ENCODE measurements at regions not wholly inside any gene's neighbourhood (a gene's known extent, or its start where the extent isn't known, plus 50 kb on each side); places are given as distances from the start of the nearest gene placed in this dataset.

DNA sequence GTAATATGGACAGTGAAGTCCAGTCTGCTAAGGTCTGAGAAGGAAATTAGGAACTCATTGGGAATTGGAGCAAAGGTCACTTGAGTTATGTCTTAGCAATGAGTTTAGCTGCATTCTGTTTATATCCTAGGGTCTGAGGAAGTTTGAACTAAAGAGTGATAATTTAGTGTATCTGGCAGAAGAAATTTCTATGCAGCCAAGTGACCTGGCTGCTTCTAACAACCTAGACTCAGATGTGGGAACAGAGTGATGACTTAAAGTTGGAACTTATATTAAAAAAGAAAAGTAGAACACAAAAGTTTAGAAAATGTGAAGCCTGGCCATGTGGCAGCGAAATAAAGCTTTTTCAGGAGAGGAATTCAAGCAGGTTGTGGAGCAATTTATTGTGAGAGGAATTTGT lies 106.2 kb downstream of the PRDM9 start:
- TF ChIP-seq, protein P1, sequence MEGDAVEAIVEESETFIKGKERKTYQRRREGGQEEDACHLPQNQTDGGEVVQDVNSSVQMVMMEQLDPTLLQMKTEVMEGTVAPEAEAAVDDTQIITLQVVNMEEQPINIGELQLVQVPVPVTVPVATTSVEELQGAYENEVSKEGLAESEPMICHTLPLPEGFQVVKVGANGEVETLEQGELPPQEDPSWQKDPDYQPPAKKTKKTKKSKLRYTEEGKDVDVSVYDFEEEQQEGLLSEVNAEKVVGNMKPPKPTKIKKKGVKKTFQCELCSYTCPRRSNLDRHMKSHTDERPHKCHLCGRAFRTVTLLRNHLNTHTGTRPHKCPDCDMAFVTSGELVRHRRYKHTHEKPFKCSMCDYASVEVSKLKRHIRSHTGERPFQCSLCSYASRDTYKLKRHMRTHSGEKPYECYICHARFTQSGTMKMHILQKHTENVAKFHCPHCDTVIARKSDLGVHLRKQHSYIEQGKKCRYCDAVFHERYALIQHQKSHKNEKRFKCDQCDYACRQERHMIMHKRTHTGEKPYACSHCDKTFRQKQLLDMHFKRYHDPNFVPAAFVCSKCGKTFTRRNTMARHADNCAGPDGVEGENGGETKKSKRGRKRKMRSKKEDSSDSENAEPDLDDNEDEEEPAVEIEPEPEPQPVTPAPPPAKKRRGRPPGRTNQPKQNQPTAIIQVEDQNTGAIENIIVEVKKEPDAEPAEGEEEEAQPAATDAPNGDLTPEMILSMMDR (IDR thresholded peaks at IDR 0.05; ENCODE audit: insufficient read depth in 1 of 2, low read depth in 1 of 2, low read length in 1 of 2, severe bottlenecking in 1 of 2, unreplicated experiment in 1 of 2): no peak
- H3K27me3 ChIP-seq (replicated peaks; ENCODE audit: control insufficient read depth, insufficient read depth, low read length): no peaks in the 10 kb centered on the region
- H3K9me3 ChIP-seq: peaks cover 9% of the 10 kb centered on the region
- H3K27me3 Mint-ChIP-seq (ENCODE audit: insufficient read depth, unreplicated experiment): no peaks in the 10 kb centered on the region
- no TSS peak for BruUV-seq (replicated peaks)
- no peak for DNase-seq
- H3K4me1 ChIP-seq: no peaks in the 10 kb centered on the region
- intact Hi-C loops (cut with micrococcal nuclease; ENCODE audit: unreplicated experiment): no loop called here
- H3K36me3 ChIP-seq (ENCODE audit: control insufficient read depth, insufficient read depth, low read length): no peaks in the 10 kb centered on the region
- ChIA-PET POLR2A (no interaction called here), CTCF (no interaction called here)
- no peaks in the 10 kb centered on the region for H3K36me3 Mint-ChIP-seq (ENCODE audit: insufficient read depth, unreplicated experiment)
- peaks cover 15% of the 10 kb centered on the region for H3K9me3 Mint-ChIP-seq (ENCODE audit: unreplicated experiment)
- H3K27ac Mint-ChIP-seq (ENCODE audit: unreplicated experiment): no peak overlapping the region
- H3K4me3 ChIP-seq (ENCODE audit: low read depth, low read length): no peak overlapping the region
- H3K4me3 Mint-ChIP-seq (ENCODE audit: unreplicated experiment): no peak overlapping the region
- H3K4me1 Mint-ChIP-seq (ENCODE audit: low read depth, unreplicated experiment): no peaks in the 10 kb centered on the region

DNA sequence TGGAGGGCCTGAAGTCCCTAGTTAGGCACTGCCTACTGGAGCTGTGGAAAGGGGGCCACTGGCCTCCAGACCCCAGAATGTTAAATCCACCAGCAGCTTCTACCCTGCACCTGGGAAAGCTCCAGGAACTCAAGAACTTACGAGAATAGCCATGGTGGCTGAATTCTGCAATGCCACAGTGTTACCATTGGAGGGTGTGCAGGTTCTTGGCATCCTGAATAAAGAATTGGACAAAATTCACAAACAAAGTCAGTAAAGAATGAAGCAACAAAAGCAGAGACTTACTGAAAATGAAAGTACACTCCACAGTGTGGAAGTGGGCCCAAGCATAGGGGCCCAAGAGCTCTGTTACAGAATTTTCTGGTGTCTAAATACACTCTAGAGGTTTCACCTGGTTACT lies 107.0 kb downstream of the PRDM9 start:
- CTCF ChIA-PET: no interaction called here
- no peaks in the 10 kb centered on the region for H3K27me3 Mint-ChIP-seq (ENCODE audit: insufficient read depth, unreplicated experiment)

DNA sequence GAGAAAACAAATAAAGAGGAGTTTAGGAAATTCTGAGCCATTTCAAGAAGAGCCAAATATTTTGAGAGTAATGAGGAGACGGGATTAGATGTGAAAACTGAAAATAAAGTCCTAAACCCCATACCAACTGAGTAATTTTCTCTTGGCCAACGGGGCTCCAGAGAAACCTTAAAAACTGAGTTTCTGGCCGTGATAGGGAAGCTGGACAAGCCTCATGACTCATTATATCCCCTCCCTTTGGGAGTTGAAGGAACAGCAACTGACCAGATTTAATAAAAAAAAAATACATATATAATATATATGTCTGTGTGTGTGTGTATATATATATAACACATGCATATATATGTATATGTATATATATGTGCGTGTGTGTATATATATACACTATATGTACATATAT lies 119.6 kb downstream of the PRDM9 start:
- Histone ChIP-seq H3K27me3 (replicated peaks; ENCODE audit: control insufficient read depth, insufficient read depth, low read length) (no peaks in the 10 kb centered on the region), H3K9me3 (no peaks in the 10 kb centered on the region), H3K36me3 (ENCODE audit: control insufficient read depth, insufficient read depth, low read length) (no peaks in the 10 kb centered on the region), H3K4me1 (no peaks in the 10 kb centered on the region), H3K4me3 (ENCODE audit: low read depth, low read length) (no peak overlapping the region)
- DNase-seq: no peak
- no peak overlapping the region for H3K27ac Mint-ChIP-seq (ENCODE audit: unreplicated experiment)
- intact Hi-C loops (cut with micrococcal nuclease; ENCODE audit: unreplicated experiment): no loop called here
- no peaks in the 10 kb centered on the region for H3K27me3 Mint-ChIP-seq (ENCODE audit: insufficient read depth, unreplicated experiment)
- no TSS peak for BruUV-seq (replicated peaks)
- H3K4me1 Mint-ChIP-seq (ENCODE audit: low read depth, unreplicated experiment): no peaks in the 10 kb centered on the region
- H3K4me3 Mint-ChIP-seq (ENCODE audit: unreplicated experiment): no peak overlapping the region
- no peaks in the 10 kb centered on the region for H3K36me3 Mint-ChIP-seq (ENCODE audit: insufficient read depth, unreplicated experiment)
- ChIA-PET CTCF (no interaction called here), POLR2A (no interaction called here)
- TF ChIP-seq, protein P1 (IDR thresholded peaks at IDR 0.05; ENCODE audit: insufficient read depth in 1 of 2, low read depth in 1 of 2, low read length in 1 of 2, severe bottlenecking in 1 of 2, unreplicated experiment in 1 of 2): no peak
- H3K9me3 Mint-ChIP-seq (ENCODE audit: unreplicated experiment): no peaks in the 10 kb centered on the region

More for the DNA sequence above, 107.0 kb downstream of the PRDM9 start:
- no peak overlapping the region for H3K4me3 ChIP-seq (ENCODE audit: low read depth, low read length)
- Mint-ChIP-seq H3K36me3 (ENCODE audit: insufficient read depth, unreplicated experiment) (no peaks in the 10 kb centered on the region), H3K4me1 (ENCODE audit: low read depth, unreplicated experiment) (no peaks in the 10 kb centered on the region), H3K4me3 (ENCODE audit: unreplicated experiment) (no peak overlapping the region), H3K9me3 (ENCODE audit: unreplicated experiment) (peaks cover 15% of the 10 kb centered on the region), H3K27ac (ENCODE audit: unreplicated experiment) (no peak overlapping the region)
- no peaks in the 10 kb centered on the region for H3K27me3 ChIP-seq (replicated peaks; ENCODE audit: control insufficient read depth, insufficient read depth, low read length)
- DNase-seq: no peak
- TF ChIP-seq, protein P1 (IDR thresholded peaks at IDR 0.05; ENCODE audit: insufficient read depth in 1 of 2, low read depth in 1 of 2, low read length in 1 of 2, severe bottlenecking in 1 of 2, unreplicated experiment in 1 of 2): no peak
- H3K4me1 ChIP-seq: no peaks in the 10 kb centered on the region
- intact Hi-C loops (cut with micrococcal nuclease; ENCODE audit: unreplicated experiment): no loop called here
- no peaks in the 10 kb centered on the region for H3K36me3 ChIP-seq (ENCODE audit: control insufficient read depth, insufficient read depth, low read length)
- POLR2A ChIA-PET: no interaction called here
- peaks cover 9% of the 10 kb centered on the region for H3K9me3 ChIP-seq
- no TSS peak for BruUV-seq (replicated peaks)

Data from Caco-2 (cell line).